ENCODE measurements at regions not wholly inside any gene's neighbourhood (a gene's known extent, or its start where the extent isn't known, plus 50 kb on each side); places are given as distances from the start of the nearest gene placed in this dataset.

DNA sequence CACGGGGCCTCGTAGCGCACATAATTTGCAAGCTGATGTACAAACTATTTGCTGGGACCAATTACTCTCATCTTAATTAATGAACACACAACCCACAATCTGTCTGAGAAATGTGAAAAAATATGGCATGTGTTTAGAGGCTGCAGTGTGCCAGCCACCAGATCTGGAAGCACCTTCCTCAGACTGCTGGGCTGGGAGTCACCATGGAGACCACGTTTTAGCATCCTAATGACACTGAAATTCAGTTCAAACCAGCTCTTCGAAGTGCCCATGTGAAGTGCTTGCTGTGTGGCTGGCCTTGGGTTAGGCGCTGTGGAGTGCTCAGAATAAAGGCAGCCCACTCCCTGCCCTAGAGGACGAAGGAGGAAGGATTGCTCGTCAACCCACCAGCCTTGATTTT lies 482.4 kb downstream of the OMA1 start:
- TF ChIP-seq, protein P1, sequence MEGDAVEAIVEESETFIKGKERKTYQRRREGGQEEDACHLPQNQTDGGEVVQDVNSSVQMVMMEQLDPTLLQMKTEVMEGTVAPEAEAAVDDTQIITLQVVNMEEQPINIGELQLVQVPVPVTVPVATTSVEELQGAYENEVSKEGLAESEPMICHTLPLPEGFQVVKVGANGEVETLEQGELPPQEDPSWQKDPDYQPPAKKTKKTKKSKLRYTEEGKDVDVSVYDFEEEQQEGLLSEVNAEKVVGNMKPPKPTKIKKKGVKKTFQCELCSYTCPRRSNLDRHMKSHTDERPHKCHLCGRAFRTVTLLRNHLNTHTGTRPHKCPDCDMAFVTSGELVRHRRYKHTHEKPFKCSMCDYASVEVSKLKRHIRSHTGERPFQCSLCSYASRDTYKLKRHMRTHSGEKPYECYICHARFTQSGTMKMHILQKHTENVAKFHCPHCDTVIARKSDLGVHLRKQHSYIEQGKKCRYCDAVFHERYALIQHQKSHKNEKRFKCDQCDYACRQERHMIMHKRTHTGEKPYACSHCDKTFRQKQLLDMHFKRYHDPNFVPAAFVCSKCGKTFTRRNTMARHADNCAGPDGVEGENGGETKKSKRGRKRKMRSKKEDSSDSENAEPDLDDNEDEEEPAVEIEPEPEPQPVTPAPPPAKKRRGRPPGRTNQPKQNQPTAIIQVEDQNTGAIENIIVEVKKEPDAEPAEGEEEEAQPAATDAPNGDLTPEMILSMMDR (conservative IDR thresholded peaks at IDR 0.05 in 1 of 2, IDR thresholded peaks at IDR 0.05 in 1 of 2; ENCODE audit: extremely low read depth in 1 of 2, insufficient read depth in 1 of 2, low read depth in 1 of 2, low read length in 2 of 2), result no peak
- TF ChIP-seq EZH2 (IDR thresholded peaks at IDR 0.05; ENCODE audit: borderline replicate concordance, low read length), result no peak

All from mammary epithelial cell (primary cell).